SU-DHL-6 (cell line): ENCODE measurements at regions not wholly inside any gene's neighbourhood (a gene's known extent, or its start where the extent isn't known, plus 50 kb on each side); places are given as distances from the start of the nearest gene placed in this dataset.
A peak's percentile ranks its signal among the peaks of the same experiment; 100 is the strongest.

Experiments
- H2AFZ ChIP-seq: fragments of 200-600 bp; sonication (generic); 2 replicates; pipeline ENCODE4 v1.6.1; 2014; ENCODE audit warnings: low read depth, mild to moderate bottlenecking, moderate library complexity, mixed read lengths, antibody characterized with exemption, low read length; ENCODE audit not compliant: severe bottlenecking
- H3F3A ChIP-seq: fragments of 200-600 bp; shearing (Covaris generic); 2 replicates; pipeline ENCODE4 v1.6.0; 2016; ENCODE audit warnings: antibody characterized with exemption, mild to moderate bottlenecking; ENCODE audit not compliant: insufficient read depth
- H3K27ac ChIP-seq: fragments of 200-600 bp; sonication (generic); 2 replicates; pipeline ENCODE4 v1.5.1; 2016; ENCODE audit warnings: low read depth, mild to moderate bottlenecking, low read length, moderate library complexity, mixed read lengths
- H3K27me3 ChIP-seq: fragments of 200-600 bp; sonication (generic), shearing (Covaris generic); 2 replicates; pipeline ENCODE4 v1.6.0; 2014; ENCODE audit warnings: mild to moderate bottlenecking, low read length
- H3K36me3 ChIP-seq: fragments of 200-600 bp; sonication (generic); 2 replicates; pipeline ENCODE4 v1.6.1; 2014; ENCODE audit warnings: mild to moderate bottlenecking, low read length, mixed read lengths
- H3K4me2 ChIP-seq: fragments of 300-600, 200-600 bp; shearing (Covaris generic), sonication (generic); 2 replicates; pipeline ENCODE4 v1.6.0; 2014; ENCODE audit warnings: low read length, low read depth, mild to moderate bottlenecking; ENCODE audit not compliant: poor library complexity, severe bottlenecking
- H3K4me3 ChIP-seq: fragments of 200-600 bp; sonication (generic); 2 replicates; pipeline ENCODE4 v1.5.1; 2014; ENCODE audit warnings: antibody characterized with exemption, low read length, mild to moderate bottlenecking, mixed read lengths; ENCODE audit not compliant: insufficient read depth, poor library complexity, severe bottlenecking
- H3K79me2 ChIP-seq: fragments of 200-600 bp; sonication (generic); 2 replicates; pipeline ENCODE4 v1.6.1; 2014; ENCODE audit warnings: mild to moderate bottlenecking, low read length, moderate library complexity; ENCODE audit not compliant: insufficient read depth
- H3K9ac ChIP-seq: fragments of 200-600 bp; sonication (generic); 2 replicates; pipeline ENCODE4 v1.7.0; 2014; ENCODE audit warnings: mild to moderate bottlenecking, low read length
- H3K9me2 ChIP-seq: fragments of 200-600 bp; sonication (generic); replicated peaks from 2 replicates; pipeline ENCODE4 v1.6.1; 2014; ENCODE audit warnings: low read length; ENCODE audit not compliant: insufficient read depth
- H3K9me3 ChIP-seq: fragments of 200-600 bp; sonication (generic); 2 replicates; pipeline ENCODE4 v1.6.1; 2014; ENCODE audit warnings: low read length, mixed read lengths; ENCODE audit not compliant: insufficient read depth
- H4K20me1 ChIP-seq: fragments of 200-600 bp; sonication (generic); 2 replicates; pipeline ENCODE4 v1.6.1; 2014; ENCODE audit warnings: low read depth, mild to moderate bottlenecking, antibody characterized with exemption, low read length, moderate library complexity, mixed read lengths
- CTCF ChIP-seq: fragments of 200-600 bp; sonication (generic); IDR thresholded peaks from one replicate; pipeline ENCODE4 v1.5.1; 2017; ENCODE audit warnings: antibody characterized with exemption, mild to moderate bottlenecking, low read length, moderate library complexity; ENCODE audit not compliant: insufficient read depth, poor library complexity, severe bottlenecking
- EZH2phosphoT487 ChIP-seq: fragments of 200-600 bp; sonication (generic), shearing (Covaris generic); conservative IDR thresholded peaks from 2 replicates; pipeline ENCODE4 v1.6.1; 2018; ENCODE audit warnings: mild to moderate bottlenecking, antibody characterized with exemption, low read length, moderate library complexity, mixed read lengths

GRCh38 chrX:74023203-74023602, 170.7 kb upstream of the XIST start:
- Histone ChIP-seq H3F3A (no peaks in the 10 kb centered on the region), H3K36me3 (no peaks in the 10 kb centered on the region), H3K79me2 (no peaks in the 10 kb centered on the region), H4K20me1 (no peaks in the 10 kb centered on the region), H3K27ac (no peak overlapping the region), H3K27me3 (no peaks in the 10 kb centered on the region), H2AFZ (no peak overlapping the region), H3K4me2 (no peak overlapping the region), H3K9ac (no peak overlapping the region), H3K4me3 (no peak overlapping the region), H3K9me3 (no peaks in the 10 kb centered on the region), H3K9me2 (no peaks in the 10 kb centered on the region)
- TF ChIP-seq EZH2phosphoT487 (no peak), CTCF (no peak)

DNA sequence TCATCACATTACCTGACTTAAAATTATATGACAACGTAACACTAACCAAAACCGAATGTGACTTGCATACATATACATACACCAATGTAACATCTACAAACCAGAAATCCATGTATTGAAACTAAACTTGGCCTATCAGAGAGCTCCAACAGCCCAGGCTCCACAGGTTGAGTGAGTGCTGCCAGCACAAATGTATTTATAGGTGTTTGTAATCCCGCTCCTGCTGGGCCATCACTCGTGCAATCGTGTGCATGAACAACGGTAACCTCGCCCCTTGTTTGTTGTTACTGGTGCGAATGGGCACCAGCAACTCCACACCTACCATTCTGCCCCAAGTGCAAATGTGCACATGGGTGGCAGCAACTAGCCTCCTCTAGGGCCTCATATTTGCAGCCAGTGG, 165.7 kb upstream of the XIST start:
- Histone ChIP-seq H3K4me2 (no peak overlapping the region), H2AFZ (no peak overlapping the region), H3K9ac (no peak overlapping the region), H3K9me3 (no peaks in the 10 kb centered on the region), H3K9me2 (no peaks in the 10 kb centered on the region), H4K20me1 (no peaks in the 10 kb centered on the region), H3K79me2 (no peaks in the 10 kb centered on the region), H3K4me3 (no peak overlapping the region), H3K27ac (no peak overlapping the region), H3F3A (no peaks in the 10 kb centered on the region), H3K36me3 (no peaks in the 10 kb centered on the region), H3K27me3 (no peaks in the 10 kb centered on the region)
- TF ChIP-seq EZH2phosphoT487: no peak
- no peak for TF ChIP-seq CTCF

- Histone ChIP-seq H3K79me2 (no peaks in the 10 kb centered on the region), H3K9me2 (no peaks in the 10 kb centered on the region), H4K20me1 (no peaks in the 10 kb centered on the region), H3K4me3 (no peak overlapping the region), H3K27me3 (no peaks in the 10 kb centered on the region), H3F3A (no peaks in the 10 kb centered on the region), H3K36me3 (no peaks in the 10 kb centered on the region), H3K27ac (no peak overlapping the region), H3K4me2 (no peak overlapping the region), H3K9me3 (no peaks in the 10 kb centered on the region), H3K9ac (no peak overlapping the region), H2AFZ (no peak overlapping the region)
- TF ChIP-seq CTCF (peak; percentile 57), EZH2phosphoT487 (no peak)
Measured at GRCh38 chrX:74015379-74016019, 163.0 kb upstream of the XIST start.
